Choroid plexus epithelial cell (primary cell): ENCODE measurements at regions not wholly inside any gene's neighbourhood (a gene's known extent, or its start where the extent isn't known, plus 50 kb on each side); places are given as distances from the start of the nearest gene placed in this dataset.

ENCODE experiments used
- DNase-seq: peaks from one replicate; pipeline ENCODE4 v3.0.0-alpha.2; 2010; ENCODE audit warnings: low read depth
- H3K4me3 ChIP-seq: 2 replicates; pipeline ENCODE4 v1.5.1; 2011; ENCODE audit warnings: low read depth, mild to moderate bottlenecking, control low read depth, low read length, moderate library complexity
- CTCF ChIP-seq: conservative IDR thresholded peaks from 2 replicates; pipeline ENCODE4 v1.5.1; 2011; ENCODE audit warnings: low read depth, mild to moderate bottlenecking, control low read depth, inconsistent platforms, low read length, moderate library complexity

DNA sequence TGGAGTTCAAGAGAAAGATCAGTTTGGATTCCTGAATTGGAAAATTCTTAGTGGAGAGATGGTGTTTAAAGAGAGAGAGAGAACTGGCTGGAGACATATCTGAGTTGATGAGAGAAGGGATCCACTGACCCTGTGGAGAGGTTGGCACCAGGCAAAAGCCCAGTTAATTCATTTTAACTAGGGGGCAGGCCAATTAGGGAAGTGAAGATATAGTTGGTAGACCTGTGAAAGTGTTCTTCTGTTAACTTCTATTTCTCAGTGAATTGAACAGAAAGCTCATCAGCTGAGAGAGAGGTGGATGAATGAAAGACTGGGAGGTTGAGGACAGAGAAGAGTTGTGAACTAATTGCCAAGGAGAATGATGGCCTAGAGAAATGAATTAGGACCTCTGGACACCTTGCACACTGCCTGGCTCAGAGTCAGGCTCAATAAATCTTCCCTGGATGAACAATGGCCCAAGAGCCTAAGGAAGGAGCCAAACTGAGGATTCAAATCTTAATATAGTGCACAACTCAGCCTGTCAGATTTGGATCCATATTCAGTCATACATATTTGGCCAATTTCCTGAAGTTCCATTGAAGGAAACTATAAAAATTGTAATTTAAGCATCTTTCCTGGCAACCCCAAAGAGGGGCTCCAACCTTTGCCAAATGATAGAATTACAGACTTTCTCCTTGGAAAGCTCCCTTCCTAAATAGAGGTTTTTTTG, 82.2 kb upstream of the RMDN2 start:
- no peak overlapping the region for H3K4me3 ChIP-seq
- no peak for TF ChIP-seq CTCF
- no peak for DNase-seq

DNA sequence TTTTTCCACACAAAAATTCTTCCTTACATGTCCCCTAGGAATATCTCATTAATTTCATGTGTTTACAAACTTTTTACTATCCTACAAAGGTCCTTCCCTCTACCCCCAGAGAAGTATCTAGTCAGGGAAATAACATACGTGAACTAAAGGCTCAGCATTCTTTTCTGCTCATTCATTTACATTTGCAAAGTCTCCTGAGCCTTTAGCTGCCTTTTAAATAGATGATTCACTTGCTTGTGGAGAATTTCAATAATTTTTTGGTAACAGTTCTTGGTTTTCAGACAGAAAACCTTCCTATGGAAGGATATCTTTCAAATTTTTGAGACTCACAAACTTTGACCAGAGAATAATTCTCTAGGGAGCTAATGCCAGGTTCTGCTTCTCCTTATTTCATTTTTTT, 81.5 kb upstream of the RMDN2 start:
- H3K4me3 ChIP-seq, result no peak overlapping the region
- peak; percentile 69 for DNase-seq
- TF ChIP-seq CTCF, result no peak

DNA sequence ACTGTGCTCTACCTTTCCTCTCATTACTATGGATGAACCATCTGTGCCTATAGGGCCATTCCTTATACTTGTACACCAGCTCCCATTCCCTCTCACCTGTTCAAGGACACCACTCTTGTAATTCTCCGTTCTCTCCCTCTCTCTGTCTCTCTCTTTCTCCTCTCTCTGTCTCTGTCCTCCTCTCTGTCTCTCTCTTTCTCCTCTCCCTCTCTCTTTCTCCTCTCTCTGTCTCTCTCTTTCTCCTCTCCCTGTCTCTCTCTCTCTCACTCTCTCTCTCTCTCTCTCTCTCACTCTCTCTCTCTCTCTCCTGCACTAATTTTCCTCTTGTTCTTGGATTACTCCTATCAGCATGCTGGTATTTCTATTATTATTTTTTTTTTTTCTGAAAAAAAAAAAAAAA, 78.9 kb upstream of the RMDN2 start:
- DNase-seq, result no peak
- no peak for TF ChIP-seq CTCF
- H3K4me3 ChIP-seq, result no peak overlapping the region

GRCh38 chr2:37847792-37848191, 77.3 kb upstream of the RMDN2 start:
- no peak for TF ChIP-seq CTCF
- H3K4me3 ChIP-seq, result no peak overlapping the region
- DNase-seq, result no peak

- H3K4me3 ChIP-seq, result no peak overlapping the region
- no peak for TF ChIP-seq CTCF
- DNase-seq, result no peak
These were observed 76.6 kb upstream of the RMDN2 start for GRCh38 chr2:37848451-37848850.

GRCh38 chr2:37849911-37850310, 75.2 kb upstream of the RMDN2 start:
- TF ChIP-seq CTCF, result no peak
- no peak overlapping the region for H3K4me3 ChIP-seq
- no peak for DNase-seq

GRCh38 chr2:37851428-37851827, 73.7 kb upstream of the RMDN2 start:
- TF ChIP-seq CTCF, result no peak
- no peak for DNase-seq
- no peak overlapping the region for H3K4me3 ChIP-seq
